ENCODE measurements at regions not wholly inside any gene's neighbourhood (a gene's known extent, or its start where the extent isn't known, plus 50 kb on each side); places are given as distances from the start of the nearest gene placed in this dataset.

GRCh38 chr9:129349665-129349947, 171.5 kb upstream of the IER5L start:
- H3K27ac ChIP-seq (ENCODE audit: low read depth, low read length): no peak overlapping the region
- H3K27me3 ChIP-seq (ENCODE audit: control insufficient read depth, low read length): no peaks in the 10 kb centered on the region
- no peaks in the 10 kb centered on the region for H3F3A ChIP-seq (ENCODE audit: control insufficient read depth, insufficient read depth)
- H4K20me1 ChIP-seq (ENCODE audit: control insufficient read depth, insufficient read depth, low read depth, low read length): no peaks in the 10 kb centered on the region
- no peaks in the 10 kb centered on the region for H3K9me3 ChIP-seq (ENCODE audit: control insufficient read depth, insufficient read depth, low read length)
- no peak overlapping the region for H3K4me3 ChIP-seq (ENCODE audit: low read length)
- H3K79me2 ChIP-seq (ENCODE audit: control insufficient read depth, low read length): no peaks in the 10 kb centered on the region
- TF ChIP-seq EZH2phosphoT487 (IDR thresholded peaks at IDR 0.05; ENCODE audit: borderline replicate concordance, low read length) (no peak), CTCF (IDR thresholded peaks at IDR 0.05; ENCODE audit: low read depth, low read length, poor library complexity, severe bottlenecking) (no peak)
- no peaks in the 10 kb centered on the region for H3K36me3 ChIP-seq (ENCODE audit: control insufficient read depth, low read length)
- no peaks in the 10 kb centered on the region for H3K9me2 ChIP-seq (replicated peaks; ENCODE audit: control insufficient read depth, low read length)
- no peak overlapping the region for H3K4me2 ChIP-seq (ENCODE audit: low read length)
- no peaks in the 10 kb centered on the region for H3K4me1 ChIP-seq (ENCODE audit: control insufficient read depth, low read length)

- no peaks in the 10 kb centered on the region for H3K4me1 ChIP-seq (ENCODE audit: control insufficient read depth, low read length)
- H3K27ac ChIP-seq (ENCODE audit: low read depth, low read length): no peak overlapping the region
- H3K4me2 ChIP-seq (ENCODE audit: low read length): no peak overlapping the region
- H3K4me3 ChIP-seq (ENCODE audit: low read length): no peak overlapping the region
- TF ChIP-seq CTCF (IDR thresholded peaks at IDR 0.05; ENCODE audit: low read depth, low read length, poor library complexity, severe bottlenecking): no peak
- no peak for TF ChIP-seq EZH2phosphoT487 (IDR thresholded peaks at IDR 0.05; ENCODE audit: borderline replicate concordance, low read length)
- no peaks in the 10 kb centered on the region for H3K9me3 ChIP-seq (ENCODE audit: control insufficient read depth, insufficient read depth, low read length)
- no peaks in the 10 kb centered on the region for H3K27me3 ChIP-seq (ENCODE audit: control insufficient read depth, low read length)
- no peaks in the 10 kb centered on the region for H3F3A ChIP-seq (ENCODE audit: control insufficient read depth, insufficient read depth)
- H3K36me3 ChIP-seq (ENCODE audit: control insufficient read depth, low read length): no peaks in the 10 kb centered on the region
- no peaks in the 10 kb centered on the region for H3K79me2 ChIP-seq (ENCODE audit: control insufficient read depth, low read length)
- no peaks in the 10 kb centered on the region for H4K20me1 ChIP-seq (ENCODE audit: control insufficient read depth, insufficient read depth, low read depth, low read length)
- no peaks in the 10 kb centered on the region for H3K9me2 ChIP-seq (replicated peaks; ENCODE audit: control insufficient read depth, low read length)
These were observed 171.0 kb upstream of the IER5L start for GRCh38 chr9:129348890-129349664.

DNA sequence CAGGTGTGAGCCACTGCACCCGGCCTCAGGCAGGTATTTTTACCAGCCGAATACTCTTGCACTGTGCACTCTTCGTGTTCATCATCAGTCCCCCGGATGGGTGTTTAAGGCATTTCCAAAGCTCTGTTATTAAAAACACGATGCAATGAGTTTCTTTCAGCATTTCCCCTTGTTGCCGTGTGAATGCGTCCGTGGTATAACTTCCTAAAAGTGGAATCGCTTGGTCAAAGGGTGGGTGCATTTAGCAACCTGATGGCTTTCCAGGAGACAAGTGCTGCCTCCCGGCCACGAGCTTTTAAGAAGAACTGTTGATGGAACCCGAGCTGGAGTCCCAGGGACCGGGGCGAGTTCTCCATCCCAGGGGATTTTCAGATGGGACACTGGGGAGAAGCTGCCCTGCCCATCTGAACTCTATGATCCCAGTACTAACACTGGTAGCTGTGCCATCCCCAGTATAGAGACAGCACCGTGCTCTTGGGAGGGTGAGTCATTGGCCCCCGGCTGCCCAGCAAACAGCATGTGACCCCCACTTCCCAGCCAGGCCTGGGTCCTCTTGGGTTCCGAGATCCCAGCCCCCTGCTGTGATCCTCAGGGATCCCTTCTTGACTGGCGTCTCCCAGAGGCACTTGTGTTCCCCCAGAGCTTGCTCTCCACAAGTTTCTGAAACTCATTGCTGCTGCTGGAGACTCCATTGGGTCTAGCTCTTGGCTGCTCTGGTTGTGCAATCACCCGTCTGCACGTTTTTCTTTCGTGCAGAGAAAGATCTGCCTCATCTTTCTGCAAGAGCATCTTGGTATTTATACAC, 169.5 kb upstream of the IER5L start:
- Histone ChIP-seq H3K27me3 (ENCODE audit: control insufficient read depth, low read length) (no peaks in the 10 kb centered on the region), H3K27ac (ENCODE audit: low read depth, low read length) (no peak overlapping the region)

More for the DNA sequence above, 169.5 kb upstream of the IER5L start:
- no peak overlapping the region for H3K4me2 ChIP-seq (ENCODE audit: low read length)
- no peaks in the 10 kb centered on the region for H3F3A ChIP-seq (ENCODE audit: control insufficient read depth, insufficient read depth)
- H4K20me1 ChIP-seq (ENCODE audit: control insufficient read depth, insufficient read depth, low read depth, low read length): no peaks in the 10 kb centered on the region
- no peak overlapping the region for H3K4me3 ChIP-seq (ENCODE audit: low read length)
- TF ChIP-seq EZH2phosphoT487 (IDR thresholded peaks at IDR 0.05; ENCODE audit: borderline replicate concordance, low read length): no peak
- no peak for TF ChIP-seq CTCF (IDR thresholded peaks at IDR 0.05; ENCODE audit: low read depth, low read length, poor library complexity, severe bottlenecking)
- no peaks in the 10 kb centered on the region for H3K9me2 ChIP-seq (replicated peaks; ENCODE audit: control insufficient read depth, low read length)
- H3K4me1 ChIP-seq (ENCODE audit: control insufficient read depth, low read length): no peaks in the 10 kb centered on the region
- no peaks in the 10 kb centered on the region for H3K9me3 ChIP-seq (ENCODE audit: control insufficient read depth, insufficient read depth, low read length)
- H3K79me2 ChIP-seq (ENCODE audit: control insufficient read depth, low read length): no peaks in the 10 kb centered on the region
- H3K36me3 ChIP-seq (ENCODE audit: control insufficient read depth, low read length): no peaks in the 10 kb centered on the region

Data from DOHH2 (cell line).